ENCODE measurements at regions not wholly inside any gene's neighbourhood (a gene's known extent, or its start where the extent isn't known, plus 50 kb on each side); places are given as distances from the start of the nearest gene placed in this dataset.

DNA sequence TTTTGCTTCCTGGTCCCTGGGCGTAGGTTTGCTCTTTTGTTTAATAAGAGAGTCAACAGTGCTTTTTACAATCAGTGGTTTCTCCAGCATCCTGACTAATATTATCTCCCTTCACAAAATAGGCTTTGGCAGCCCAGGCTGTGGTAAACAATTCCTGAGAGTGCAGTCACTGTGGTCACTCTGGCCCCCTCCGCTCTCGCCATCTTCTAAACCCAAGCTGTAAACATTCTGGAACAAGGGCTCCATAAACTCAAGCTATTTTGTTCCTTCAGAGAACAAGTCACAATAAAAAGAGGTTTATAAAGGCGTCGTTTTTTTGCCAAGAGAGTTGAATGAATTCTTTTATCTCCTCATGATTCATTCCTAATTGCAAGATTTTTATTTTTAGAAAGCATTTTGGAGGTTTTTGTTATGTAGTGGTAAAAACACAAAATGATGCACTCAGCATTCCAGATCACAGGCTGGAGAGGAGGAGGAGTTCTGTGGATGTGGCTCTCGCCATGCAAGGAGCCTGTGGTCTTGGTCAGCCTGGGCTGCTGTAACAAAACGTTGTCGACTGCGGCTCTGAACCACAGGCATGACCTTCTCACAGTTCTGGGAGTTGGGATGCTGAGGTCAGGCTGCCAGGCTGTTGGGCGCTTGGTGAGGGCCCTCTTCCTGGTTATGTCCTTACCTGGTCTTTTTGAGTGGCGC is 486.4 kb upstream of the FAT1 start:
- ChIA-PET CTCF (ENCODE audit: low intra/inter-chr PET ratio, low total read pairs) (no interaction called here), POLR2A (no interaction called here)
- TF ChIP-seq AGO2 (optimal IDR thresholded peaks at IDR 0.05; ENCODE audit: low read depth, low read length) (no peak), HNRNPK (IDR thresholded peaks at IDR 0.05; ENCODE audit: low read depth, low read length, poor library complexity, severe bottlenecking) (no peak), ZNF83 (CRISPR knock-in tag; IDR thresholded peaks at IDR 0.05; ENCODE audit: borderline replicate concordance) (no peak)
- Histone ChIP-seq H3K27me3 (ENCODE audit: control insufficient read depth in 1 of 2, insufficient read depth in 2 of 2, low read length in 2 of 2) (peaks cover 0 to 8% of the 10 kb centered on the region in 2 experiments; a peak in 1 of 5 replicates), H3K4me3 (replicated peaks in 1 of 3; ENCODE audit: insufficient read depth in 1 of 3, low read depth in 2 of 3, low read length in 3 of 3) (no peak overlapping the region), H3K4me1 (ENCODE audit: insufficient read depth, low read length) (no peaks in the 10 kb centered on the region), H2AFZ (ENCODE audit: low read length) (no peak overlapping the region), H3K36me3 (replicated peaks in 1 of 2; ENCODE audit: control insufficient read depth in 1 of 2, insufficient read depth in 2 of 2, low read length in 2 of 2) (no peaks in the 10 kb centered on the region), H3K9me3 (ENCODE audit: low read length) (no peaks in the 10 kb centered on the region), H3K79me2 (ENCODE audit: insufficient read depth, low read length) (no peaks in the 10 kb centered on the region), H3K4me2 (ENCODE audit: low read depth, low read length) (no peak overlapping the region), H3K27ac (ENCODE audit: extremely low read length, insufficient read depth, low read length) (no peak overlapping the region), H3K9ac (ENCODE audit: insufficient read depth, low read depth, low read length) (no peak overlapping the region), H4K20me1 (ENCODE audit: insufficient read depth, low read length) (no peaks in the 10 kb centered on the region)
- FAIRE-seq (no peak), DNase-seq (ENCODE audit: low spot score) (no peak), ATAC-seq (no peak)
- intact Hi-C loops (cut with micrococcal nuclease; ENCODE audit: unreplicated experiment) (no loop called here), in situ Hi-C loops (cut with HindIII; ENCODE audit: extremely low pct_ligation_motif_present, low pct_unique_long_range_greater_than_20kb) (no loop called here)
- BruUV-seq (replicated peaks): no TSS peak
- WGBS (ENCODE audit: low lambda C conversion rate): 36% methylated on average over 11 of the region's 11 CpGs

DNA sequence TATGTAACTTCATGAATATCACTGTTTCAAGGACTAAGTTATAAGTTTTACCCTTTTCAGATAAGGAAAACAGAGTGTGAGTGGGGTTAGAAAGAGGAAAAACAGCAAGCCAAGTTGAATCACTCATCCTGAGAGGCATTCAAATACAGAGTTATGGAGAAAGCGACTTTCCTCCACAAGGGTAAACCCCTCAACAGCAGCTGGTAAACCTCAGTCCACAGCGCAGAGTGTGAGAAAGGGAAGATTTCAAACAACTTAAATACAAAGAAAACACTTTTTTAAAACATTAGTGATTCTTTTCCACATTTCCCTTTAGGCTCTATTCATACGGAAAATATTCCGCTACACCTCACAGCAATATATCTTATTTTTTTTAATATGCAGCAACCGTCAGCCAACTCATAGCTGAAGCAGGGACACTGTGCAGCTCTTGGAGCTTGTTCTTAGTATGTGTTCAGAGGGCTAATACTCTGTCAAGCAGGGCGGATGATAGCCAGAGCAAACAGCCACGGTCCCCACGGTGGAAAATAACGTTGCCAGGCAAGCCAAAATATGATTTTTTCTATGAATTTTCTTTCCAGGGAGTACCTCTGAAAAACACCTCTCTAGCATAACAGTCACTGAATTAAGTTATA is 488.9 kb upstream of the FAT1 start:
- Histone ChIP-seq H3K79me2 (ENCODE audit: insufficient read depth, low read length) (no peaks in the 10 kb centered on the region), H3K27me3 (ENCODE audit: control insufficient read depth in 1 of 2, insufficient read depth in 2 of 2, low read length in 2 of 2) (peaks cover 0 to 8% of the 10 kb centered on the region in 2 experiments; a peak in 1 of 5 replicates), H3K9me3 (ENCODE audit: low read length) (no peaks in the 10 kb centered on the region), H3K36me3 (replicated peaks in 1 of 2; ENCODE audit: control insufficient read depth in 1 of 2, insufficient read depth in 2 of 2, low read length in 2 of 2) (no peaks in the 10 kb centered on the region), H3K9ac (ENCODE audit: insufficient read depth, low read depth, low read length) (no peak overlapping the region), H3K27ac (ENCODE audit: extremely low read length, insufficient read depth, low read length) (no peak overlapping the region), H4K20me1 (ENCODE audit: insufficient read depth, low read length) (no peaks in the 10 kb centered on the region), H3K4me3 (replicated peaks in 1 of 3; ENCODE audit: insufficient read depth in 1 of 3, low read depth in 2 of 3, low read length in 3 of 3) (no peak overlapping the region), H2AFZ (ENCODE audit: low read length) (no peak overlapping the region), H3K4me2 (ENCODE audit: low read depth, low read length) (no peak overlapping the region), H3K4me1 (ENCODE audit: insufficient read depth, low read length) (no peaks in the 10 kb centered on the region)
- no peak for DNase-seq (ENCODE audit: low spot score)
- WGBS (ENCODE audit: low lambda C conversion rate): 22% methylated on average over 9 of the region's 9 CpGs
- no peak for FAIRE-seq
- ChIA-PET CTCF (ENCODE audit: low intra/inter-chr PET ratio, low total read pairs) (no interaction called here), POLR2A (no interaction called here)
- intact Hi-C loops (cut with micrococcal nuclease; ENCODE audit: unreplicated experiment): no loop called here
- no TSS peak for BruUV-seq (replicated peaks)
- in situ Hi-C loops (cut with HindIII; ENCODE audit: extremely low pct_ligation_motif_present, low pct_unique_long_range_greater_than_20kb): no loop called here
- ATAC-seq: no peak
- TF ChIP-seq TP53 (CRISPR knock-in tag; conservative IDR thresholded peaks at IDR 0.05) (no peak), TARDBP (CRISPR knock-in tag; IDR thresholded peaks at IDR 0.05) (no peak), ZSCAN22 (CRISPR knock-in tag; IDR thresholded peaks at IDR 0.05) (no peak), ZNF333 (CRISPR knock-in tag; IDR thresholded peaks at IDR 0.05; ENCODE audit: borderline replicate concordance) (no peak), HNRNPL (IDR thresholded peaks at IDR 0.05; ENCODE audit: low read depth, low read length) (no peak), DMAP1 (CRISPR knock-in tag; IDR thresholded peaks at IDR 0.05) (no peak), ZNF543 (CRISPR knock-in tag; IDR thresholded peaks at IDR 0.05) (no peak), SIX1 (CRISPR knock-in tag; IDR thresholded peaks at IDR 0.05; ENCODE audit: borderline replicate concordance) (no peak), ZNF235 (CRISPR knock-in tag; IDR thresholded peaks at IDR 0.05; ENCODE audit: borderline replicate concordance) (no peak), ZFYVE20 (CRISPR knock-in tag; IDR thresholded peaks at IDR 0.05; ENCODE audit: borderline replicate concordance, low read depth) (no peak), FOXO1 (CRISPR knock-in tag; IDR thresholded peaks at IDR 0.05) (no peak), FOSL2 (CRISPR knock-in tag; IDR thresholded peaks at IDR 0.05) (no peak), SKI (IDR thresholded peaks at IDR 0.05; ENCODE audit: partially characterized antibody) (no peak)
- TF ChIP-seq, protein P1, sequence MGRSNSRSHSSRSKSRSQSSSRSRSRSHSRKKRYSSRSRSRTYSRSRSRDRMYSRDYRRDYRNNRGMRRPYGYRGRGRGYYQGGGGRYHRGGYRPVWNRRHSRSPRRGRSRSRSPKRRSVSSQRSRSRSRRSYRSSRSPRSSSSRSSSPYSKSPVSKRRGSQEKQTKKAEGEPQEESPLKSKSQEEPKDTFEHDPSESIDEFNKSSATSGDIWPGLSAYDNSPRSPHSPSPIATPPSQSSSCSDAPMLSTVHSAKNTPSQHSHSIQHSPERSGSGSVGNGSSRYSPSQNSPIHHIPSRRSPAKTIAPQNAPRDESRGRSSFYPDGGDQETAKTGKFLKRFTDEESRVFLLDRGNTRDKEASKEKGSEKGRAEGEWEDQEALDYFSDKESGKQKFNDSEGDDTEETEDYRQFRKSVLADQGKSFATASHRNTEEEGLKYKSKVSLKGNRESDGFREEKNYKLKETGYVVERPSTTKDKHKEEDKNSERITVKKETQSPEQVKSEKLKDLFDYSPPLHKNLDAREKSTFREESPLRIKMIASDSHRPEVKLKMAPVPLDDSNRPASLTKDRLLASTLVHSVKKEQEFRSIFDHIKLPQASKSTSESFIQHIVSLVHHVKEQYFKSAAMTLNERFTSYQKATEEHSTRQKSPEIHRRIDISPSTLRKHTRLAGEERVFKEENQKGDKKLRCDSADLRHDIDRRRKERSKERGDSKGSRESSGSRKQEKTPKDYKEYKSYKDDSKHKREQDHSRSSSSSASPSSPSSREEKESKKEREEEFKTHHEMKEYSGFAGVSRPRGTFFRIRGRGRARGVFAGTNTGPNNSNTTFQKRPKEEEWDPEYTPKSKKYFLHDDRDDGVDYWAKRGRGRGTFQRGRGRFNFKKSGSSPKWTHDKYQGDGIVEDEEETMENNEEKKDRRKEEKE (IDR thresholded peaks at IDR 0.05): no peak
